NB4 (cell line): ENCODE measurements at regions not wholly inside any gene's neighbourhood (a gene's known extent, or its start where the extent isn't known, plus 50 kb on each side); places are given as distances from the start of the nearest gene placed in this dataset.

ENCODE experiments used
- POLR2A ChIP-seq: IDR thresholded peaks from 2 replicates; pipeline ENCODE4 v1.6.1; 2011; ENCODE audit warnings: mild to moderate bottlenecking; ENCODE audit not compliant: insufficient read length; ENCODE audit errors: extremely low read depth
- TF ChIP-seq, protein P1 (sequence below): IDR thresholded peaks from one replicate; pipeline ENCODE4 v1.5.1; 2012; ENCODE audit warnings: low read depth, low read length
- TF ChIP-seq, protein P2 (sequence below): IDR thresholded peaks from 2 replicates; pipeline ENCODE4 v1.6.1; 2011; ENCODE audit warnings: low read depth, low read length

DNA sequence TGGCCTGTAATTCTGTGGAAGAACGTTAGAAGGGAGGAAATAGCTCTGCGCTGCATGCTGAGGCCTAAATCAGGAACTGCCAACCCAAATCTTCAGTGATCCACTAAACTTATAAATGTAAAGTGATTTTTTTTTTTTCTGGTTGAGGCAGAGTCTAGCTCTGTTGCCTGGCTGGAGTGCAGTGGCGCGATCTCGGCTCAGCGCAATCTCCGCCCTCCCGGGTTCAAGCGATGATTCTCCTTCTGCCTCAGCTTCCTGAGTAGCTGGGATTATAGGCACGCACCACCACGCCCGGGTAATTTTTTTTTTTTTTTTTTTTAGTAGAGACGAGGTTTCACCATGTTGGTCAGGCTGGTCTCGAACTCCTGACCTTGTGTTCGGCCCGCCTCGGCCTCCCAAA lies 717.4 kb upstream of the FAM174A start:
- TF ChIP-seq, protein P1, sequence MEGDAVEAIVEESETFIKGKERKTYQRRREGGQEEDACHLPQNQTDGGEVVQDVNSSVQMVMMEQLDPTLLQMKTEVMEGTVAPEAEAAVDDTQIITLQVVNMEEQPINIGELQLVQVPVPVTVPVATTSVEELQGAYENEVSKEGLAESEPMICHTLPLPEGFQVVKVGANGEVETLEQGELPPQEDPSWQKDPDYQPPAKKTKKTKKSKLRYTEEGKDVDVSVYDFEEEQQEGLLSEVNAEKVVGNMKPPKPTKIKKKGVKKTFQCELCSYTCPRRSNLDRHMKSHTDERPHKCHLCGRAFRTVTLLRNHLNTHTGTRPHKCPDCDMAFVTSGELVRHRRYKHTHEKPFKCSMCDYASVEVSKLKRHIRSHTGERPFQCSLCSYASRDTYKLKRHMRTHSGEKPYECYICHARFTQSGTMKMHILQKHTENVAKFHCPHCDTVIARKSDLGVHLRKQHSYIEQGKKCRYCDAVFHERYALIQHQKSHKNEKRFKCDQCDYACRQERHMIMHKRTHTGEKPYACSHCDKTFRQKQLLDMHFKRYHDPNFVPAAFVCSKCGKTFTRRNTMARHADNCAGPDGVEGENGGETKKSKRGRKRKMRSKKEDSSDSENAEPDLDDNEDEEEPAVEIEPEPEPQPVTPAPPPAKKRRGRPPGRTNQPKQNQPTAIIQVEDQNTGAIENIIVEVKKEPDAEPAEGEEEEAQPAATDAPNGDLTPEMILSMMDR, result no peak
- TF ChIP-seq, protein P2, sequence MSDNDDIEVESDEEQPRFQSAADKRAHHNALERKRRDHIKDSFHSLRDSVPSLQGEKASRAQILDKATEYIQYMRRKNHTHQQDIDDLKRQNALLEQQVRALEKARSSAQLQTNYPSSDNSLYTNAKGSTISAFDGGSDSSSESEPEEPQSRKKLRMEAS, result no peak
- no peak for TF ChIP-seq POLR2A
